Osteocyte (in vitro differentiated cells): ENCODE measurements at regions not wholly inside any gene's neighbourhood (a gene's known extent, or its start where the extent isn't known, plus 50 kb on each side); places are given as distances from the start of the nearest gene placed in this dataset.

Experiments
- DNase-seq: peaks from one replicate; pipeline ENCODE4 v3.0.0; 2021; ENCODE audit warnings: mixed read lengths; ENCODE audit not compliant: unreplicated experiment; ENCODE audit errors: extremely low spot score
- H3K27ac Mint-ChIP-seq: one replicate; pipeline ENCODE4 v1.8.0; 2021; ENCODE audit warnings: mild to moderate bottlenecking, mixed read lengths; ENCODE audit not compliant: unreplicated experiment
- H3K27me3 Mint-ChIP-seq: one replicate; pipeline ENCODE4 v1.8.0; 2021; ENCODE audit warnings: mixed read lengths; ENCODE audit not compliant: unreplicated experiment
- H3K36me3 Mint-ChIP-seq: one replicate; pipeline ENCODE4 v1.8.0; 2021; ENCODE audit warnings: mixed read lengths; ENCODE audit not compliant: unreplicated experiment
- H3K4me1 Mint-ChIP-seq: one replicate; pipeline ENCODE4 v1.8.0; 2021; ENCODE audit warnings: mixed read lengths; ENCODE audit not compliant: unreplicated experiment
- H3K4me3 Mint-ChIP-seq: one replicate; pipeline ENCODE4 v1.8.0; 2021; ENCODE audit warnings: mild to moderate bottlenecking, moderate library complexity, mixed read lengths; ENCODE audit not compliant: unreplicated experiment
- H3K9me3 Mint-ChIP-seq: one replicate; pipeline ENCODE4 v1.8.0; 2021; ENCODE audit warnings: mixed read lengths; ENCODE audit not compliant: unreplicated experiment
- TF ChIP-seq, protein P1 (sequence below): fragments of 200-600 bp; sonication (generic); IDR thresholded peaks from 2 replicates; pipeline ENCODE4 v1.5.0; 2021; ENCODE audit warnings: antibody characterized with exemption, mild to moderate bottlenecking, moderate library complexity

DNA sequence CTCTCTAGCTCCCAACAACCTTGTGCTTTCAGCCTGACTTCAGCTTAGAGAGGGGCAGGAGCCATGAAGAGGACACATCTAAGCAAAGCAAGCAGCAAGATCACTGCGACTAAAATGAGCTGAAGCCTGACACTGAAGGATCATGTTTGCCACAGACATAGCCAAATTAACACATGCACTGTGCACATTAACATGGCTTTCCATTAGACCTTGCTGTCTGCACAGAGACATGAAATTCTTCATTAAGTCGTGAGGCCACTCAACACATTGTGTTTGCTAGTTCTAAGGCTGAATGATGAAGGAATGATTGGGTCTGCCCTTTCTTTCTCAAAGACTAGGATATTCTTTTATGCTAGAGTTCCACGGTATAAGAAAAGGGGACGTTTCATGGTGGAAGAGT lies 558.3 kb upstream of the PSMD7 start:
- no peak for DNase-seq
- no peak overlapping the region for H3K27ac Mint-ChIP-seq
- no peaks in the 10 kb centered on the region for H3K9me3 Mint-ChIP-seq
- no peaks in the 10 kb centered on the region for H3K27me3 Mint-ChIP-seq
- H3K4me1 Mint-ChIP-seq = no peaks in the 10 kb centered on the region
- H3K36me3 Mint-ChIP-seq = no peaks in the 10 kb centered on the region
- TF ChIP-seq, protein P1, sequence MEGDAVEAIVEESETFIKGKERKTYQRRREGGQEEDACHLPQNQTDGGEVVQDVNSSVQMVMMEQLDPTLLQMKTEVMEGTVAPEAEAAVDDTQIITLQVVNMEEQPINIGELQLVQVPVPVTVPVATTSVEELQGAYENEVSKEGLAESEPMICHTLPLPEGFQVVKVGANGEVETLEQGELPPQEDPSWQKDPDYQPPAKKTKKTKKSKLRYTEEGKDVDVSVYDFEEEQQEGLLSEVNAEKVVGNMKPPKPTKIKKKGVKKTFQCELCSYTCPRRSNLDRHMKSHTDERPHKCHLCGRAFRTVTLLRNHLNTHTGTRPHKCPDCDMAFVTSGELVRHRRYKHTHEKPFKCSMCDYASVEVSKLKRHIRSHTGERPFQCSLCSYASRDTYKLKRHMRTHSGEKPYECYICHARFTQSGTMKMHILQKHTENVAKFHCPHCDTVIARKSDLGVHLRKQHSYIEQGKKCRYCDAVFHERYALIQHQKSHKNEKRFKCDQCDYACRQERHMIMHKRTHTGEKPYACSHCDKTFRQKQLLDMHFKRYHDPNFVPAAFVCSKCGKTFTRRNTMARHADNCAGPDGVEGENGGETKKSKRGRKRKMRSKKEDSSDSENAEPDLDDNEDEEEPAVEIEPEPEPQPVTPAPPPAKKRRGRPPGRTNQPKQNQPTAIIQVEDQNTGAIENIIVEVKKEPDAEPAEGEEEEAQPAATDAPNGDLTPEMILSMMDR = no peak
- H3K4me3 Mint-ChIP-seq = no peak overlapping the region

GRCh38 chr16:73737637-73738036 lies 559.0 kb upstream of the PSMD7 start:
- peaks cover 4% of the 10 kb centered on the region for H3K9me3 Mint-ChIP-seq
- no peak overlapping the region for H3K27ac Mint-ChIP-seq
- TF ChIP-seq, protein P1 = no peak
- H3K4me1 Mint-ChIP-seq = no peaks in the 10 kb centered on the region
- H3K4me3 Mint-ChIP-seq = no peak overlapping the region
- H3K27me3 Mint-ChIP-seq = no peaks in the 10 kb centered on the region
- no peaks in the 10 kb centered on the region for H3K36me3 Mint-ChIP-seq
- no peak for DNase-seq

DNA sequence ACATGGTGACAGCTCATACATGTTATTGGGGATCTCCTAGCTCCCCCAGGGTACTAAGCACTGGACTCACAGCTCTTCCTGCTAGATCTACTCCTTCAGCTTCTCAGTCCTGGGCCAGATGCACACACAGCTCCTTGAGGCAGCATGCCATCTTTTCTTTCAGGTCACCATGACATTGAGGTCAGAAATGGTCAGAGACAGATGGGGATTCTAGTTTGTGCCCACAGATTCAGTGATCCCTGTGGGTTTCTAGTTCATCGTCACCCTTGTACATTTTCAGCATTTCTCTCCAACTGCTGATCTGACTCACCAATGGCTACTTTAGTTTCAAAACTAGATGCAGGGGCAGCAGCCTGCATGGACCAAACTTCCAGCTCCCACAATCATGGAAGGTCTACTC lies 560.7 kb upstream of the PSMD7 start:
- Mint-ChIP-seq H3K4me3 (no peak overlapping the region), H3K36me3 (no peaks in the 10 kb centered on the region), H3K27me3 (no peaks in the 10 kb centered on the region), H3K27ac (no peak overlapping the region), H3K9me3 (peaks cover 7% of the 10 kb centered on the region), H3K4me1 (no peaks in the 10 kb centered on the region)
- TF ChIP-seq, protein P1 = no peak
- DNase-seq = no peak

- Mint-ChIP-seq H3K36me3 (no peaks in the 10 kb centered on the region), H3K4me3 (no peak overlapping the region), H3K4me1 (no peaks in the 10 kb centered on the region), H3K27me3 (no peaks in the 10 kb centered on the region), H3K27ac (no peak overlapping the region), H3K9me3 (peaks cover 10% of the 10 kb centered on the region)
- DNase-seq = no peak
- TF ChIP-seq, protein P1 = no peak
Measured at GRCh38 chr16:73735018-73735417, 561.6 kb upstream of the PSMD7 start.

- H3K4me3 Mint-ChIP-seq = no peak overlapping the region
- no peaks in the 10 kb centered on the region for H3K27me3 Mint-ChIP-seq
- TF ChIP-seq, protein P1 = no peak
- peaks cover 16% of the 10 kb centered on the region for H3K9me3 Mint-ChIP-seq
- no peak overlapping the region for H3K27ac Mint-ChIP-seq
- H3K4me1 Mint-ChIP-seq = no peaks in the 10 kb centered on the region
- no peaks in the 10 kb centered on the region for H3K36me3 Mint-ChIP-seq
- no peak for DNase-seq
Measured at GRCh38 chr16:73732681-73733080, 563.9 kb upstream of the PSMD7 start.
